GM12874 (cell line): ENCODE measurements at regions not wholly inside any gene's neighbourhood (a gene's known extent, or its start where the extent isn't known, plus 50 kb on each side); places are given as distances from the start of the nearest gene placed in this dataset.

Source experiments
- CTCF ChIP-seq: IDR thresholded peaks from 2 replicates; pipeline ENCODE4 v1.5.1; 2011; ENCODE audit warnings: low read depth, mild to moderate bottlenecking, control low read depth, low read length, moderate library complexity; ENCODE audit not compliant: insufficient read depth

GRCh38 chr20:12049125-12049524, 131.4 kb downstream of the BTBD3 start:
- no peak for TF ChIP-seq CTCF

GRCh38 chr20:12051206-12052163, 133.8 kb downstream of the BTBD3 start:
- TF ChIP-seq CTCF = no peak

GRCh38 chr20:12053353-12053752, 135.7 kb downstream of the BTBD3 start:
- TF ChIP-seq CTCF = no peak

- no peak for TF ChIP-seq CTCF
Observed at GRCh38 chr20:12054556-12054955, 136.9 kb downstream of the BTBD3 start.

GRCh38 chr20:12055161-12055560, 137.5 kb downstream of the BTBD3 start:
- TF ChIP-seq CTCF = no peak

- no peak for TF ChIP-seq CTCF
Observed at GRCh38 chr20:12056839-12057238, 139.1 kb downstream of the BTBD3 start.

- TF ChIP-seq CTCF = no peak
Observed at GRCh38 chr20:12057778-12058177, 140.1 kb downstream of the BTBD3 start.
